Bronchial epithelial cell (primary cell): ENCODE measurements at regions not wholly inside any gene's neighbourhood (a gene's known extent, or its start where the extent isn't known, plus 50 kb on each side); places are given as distances from the start of the nearest gene placed in this dataset.

Source experiments
- DNase-seq: peaks from one replicate; pipeline ENCODE4 v3.0.0-alpha.2; 2010; ENCODE audit warnings: low read depth
- FAIRE-seq: peaks from 2 replicates; lab custom pipeline; 2011; peaks lifted over from hg19 to GRCh38; lab: Jason Lieb, UNC
- H3K27me3 ChIP-seq: 2 replicates; pipeline ENCODE4 v1.5.1; 2011; ENCODE audit warnings: low read length; ENCODE audit not compliant: control insufficient read depth, insufficient read depth
- H3K36me3 ChIP-seq: 2 replicates; pipeline ENCODE4 v1.5.1; 2011; ENCODE audit warnings: low read length; ENCODE audit not compliant: control insufficient read depth, insufficient read depth
- H3K4me3 ChIP-seq: 2 replicates; pipeline ENCODE4 v1.5.1; 2011; ENCODE audit warnings: mild to moderate bottlenecking, low read depth, low read length, control low read depth
- TF ChIP-seq, protein P1 (sequence below): IDR thresholded peaks from 2 replicates; pipeline ENCODE4 v1.5.1; 2011; ENCODE audit warnings: mild to moderate bottlenecking, moderate library complexity, low read length, control low read depth, inconsistent platforms; ENCODE audit not compliant: insufficient read depth, severe bottlenecking

DNA sequence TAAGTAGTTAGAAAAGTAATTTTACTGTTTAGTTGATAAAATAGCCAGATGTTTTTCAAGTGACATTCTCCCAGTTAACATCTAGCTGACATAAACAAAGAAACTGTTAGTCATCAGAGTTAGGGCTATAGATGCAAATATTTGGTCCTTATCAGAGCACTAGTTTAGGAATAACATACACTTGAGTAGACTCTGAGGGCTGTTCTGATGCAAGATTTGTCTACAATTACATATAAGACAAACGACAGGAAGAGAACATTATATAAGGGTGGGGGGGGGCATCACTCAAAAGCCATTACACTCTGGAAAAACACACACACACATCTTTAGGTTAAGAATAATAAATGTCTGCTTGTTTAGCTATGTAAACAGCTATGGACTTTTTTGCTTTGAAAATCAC lies 554.4 kb upstream of the LRRTM1 start:
- Histone ChIP-seq H3K4me3 (no peak overlapping the region), H3K36me3 (no peaks in the 10 kb centered on the region), H3K27me3 (no peaks in the 10 kb centered on the region)
- FAIRE-seq: no peak
- TF ChIP-seq, protein P1, sequence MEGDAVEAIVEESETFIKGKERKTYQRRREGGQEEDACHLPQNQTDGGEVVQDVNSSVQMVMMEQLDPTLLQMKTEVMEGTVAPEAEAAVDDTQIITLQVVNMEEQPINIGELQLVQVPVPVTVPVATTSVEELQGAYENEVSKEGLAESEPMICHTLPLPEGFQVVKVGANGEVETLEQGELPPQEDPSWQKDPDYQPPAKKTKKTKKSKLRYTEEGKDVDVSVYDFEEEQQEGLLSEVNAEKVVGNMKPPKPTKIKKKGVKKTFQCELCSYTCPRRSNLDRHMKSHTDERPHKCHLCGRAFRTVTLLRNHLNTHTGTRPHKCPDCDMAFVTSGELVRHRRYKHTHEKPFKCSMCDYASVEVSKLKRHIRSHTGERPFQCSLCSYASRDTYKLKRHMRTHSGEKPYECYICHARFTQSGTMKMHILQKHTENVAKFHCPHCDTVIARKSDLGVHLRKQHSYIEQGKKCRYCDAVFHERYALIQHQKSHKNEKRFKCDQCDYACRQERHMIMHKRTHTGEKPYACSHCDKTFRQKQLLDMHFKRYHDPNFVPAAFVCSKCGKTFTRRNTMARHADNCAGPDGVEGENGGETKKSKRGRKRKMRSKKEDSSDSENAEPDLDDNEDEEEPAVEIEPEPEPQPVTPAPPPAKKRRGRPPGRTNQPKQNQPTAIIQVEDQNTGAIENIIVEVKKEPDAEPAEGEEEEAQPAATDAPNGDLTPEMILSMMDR: no peak
- DNase-seq: no peak

DNA sequence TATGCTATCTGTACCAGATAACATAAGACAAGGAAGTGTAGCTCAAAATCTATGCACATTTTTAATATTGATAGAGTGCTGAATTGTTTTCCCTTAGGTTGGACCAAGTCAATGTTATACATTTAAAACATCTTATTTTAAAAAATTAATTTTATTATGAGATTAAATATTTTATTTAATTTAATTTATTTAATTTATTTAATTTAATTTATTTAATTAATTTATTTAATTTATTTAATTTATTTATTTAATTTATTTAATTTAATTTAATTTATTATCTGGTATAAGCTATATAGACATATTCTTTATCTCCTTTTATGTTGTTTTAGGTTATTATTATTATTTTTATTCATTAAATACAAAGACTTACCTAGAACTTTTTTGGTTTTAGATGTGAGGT lies 551.7 kb upstream of the LRRTM1 start:
- Histone ChIP-seq H3K36me3 (no peaks in the 10 kb centered on the region), H3K27me3 (no peaks in the 10 kb centered on the region), H3K4me3 (no peak overlapping the region)
- DNase-seq (no peak), FAIRE-seq (no peak)
- TF ChIP-seq, protein P1: no peak

DNA sequence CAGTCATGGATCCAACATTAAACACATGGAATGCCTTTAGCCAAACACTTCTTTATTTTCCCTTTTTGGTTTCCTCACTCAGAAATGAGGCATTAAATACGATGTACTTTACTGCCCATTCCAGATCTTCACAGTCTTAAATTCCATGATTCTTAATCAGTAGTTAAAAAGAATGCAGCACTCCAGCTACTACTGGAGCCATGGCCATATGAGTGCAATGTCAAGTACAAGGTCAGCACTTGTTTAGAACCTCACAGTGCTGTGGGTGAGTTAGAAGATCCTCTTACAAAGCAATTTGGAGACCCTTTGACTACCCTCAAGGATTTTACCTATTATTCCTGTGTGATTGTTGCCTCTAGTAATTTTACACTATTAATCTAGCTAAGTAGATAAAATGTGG lies 550.3 kb upstream of the LRRTM1 start:
- H3K27me3 ChIP-seq: no peaks in the 10 kb centered on the region
- TF ChIP-seq, protein P1: no peak
- FAIRE-seq (no peak), DNase-seq (no peak)
- no peaks in the 10 kb centered on the region for H3K36me3 ChIP-seq
- H3K4me3 ChIP-seq: no peak overlapping the region

DNA sequence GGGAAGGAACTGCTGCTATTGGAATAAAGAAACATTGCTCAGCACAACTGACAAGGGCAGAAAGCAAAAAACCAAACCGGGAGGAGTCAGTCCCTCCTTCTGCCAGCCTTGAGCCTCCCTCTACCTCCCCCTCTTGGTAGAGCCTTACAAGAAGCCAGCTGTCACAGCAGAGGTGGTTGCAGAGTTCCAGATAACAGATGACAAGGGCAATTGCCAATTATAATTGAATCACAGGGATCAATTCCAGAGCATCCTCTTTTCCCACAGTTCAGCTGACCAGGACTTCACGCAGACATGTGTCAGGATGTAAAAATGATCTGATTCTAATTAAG lies 548.2 kb upstream of the LRRTM1 start:
- H3K4me3 ChIP-seq: no peak overlapping the region
- FAIRE-seq (no peak), DNase-seq (no peak)
- no peaks in the 10 kb centered on the region for H3K36me3 ChIP-seq
- TF ChIP-seq, protein P1: no peak
- H3K27me3 ChIP-seq: no peaks in the 10 kb centered on the region

DNA sequence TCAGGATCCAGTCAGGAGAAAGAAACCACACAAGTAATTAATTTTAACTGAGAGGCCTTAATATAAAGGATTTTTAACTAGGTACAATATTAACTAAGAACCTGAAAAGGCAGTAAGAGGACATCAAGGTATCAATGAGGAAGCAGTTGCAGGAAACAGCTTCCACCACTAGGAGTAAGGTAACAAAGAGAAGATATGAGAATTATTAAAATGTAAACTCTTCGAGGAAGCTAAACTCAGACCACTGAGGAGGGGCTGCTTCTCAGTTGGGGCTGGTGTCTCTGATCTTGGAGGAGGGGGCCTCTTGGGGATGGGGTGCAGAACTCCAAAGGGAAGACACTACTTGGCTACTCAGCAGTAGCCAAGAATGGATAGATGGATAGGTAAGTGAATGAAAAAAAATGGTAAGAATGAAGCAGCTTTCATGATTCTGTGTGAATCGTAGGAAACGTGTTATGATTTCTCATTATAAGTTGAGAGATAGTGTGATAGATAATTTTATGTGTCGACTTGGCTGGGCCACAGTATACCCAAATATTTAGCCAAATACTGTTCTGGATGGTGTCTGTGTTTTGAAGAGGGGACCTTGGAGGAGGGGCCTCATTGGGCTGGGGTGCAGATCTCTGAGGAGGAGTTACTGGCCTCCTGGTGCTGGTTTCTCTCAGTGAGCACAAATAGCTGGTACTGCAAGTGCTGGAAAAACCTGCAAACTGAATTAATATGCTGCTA lies 547.7 kb upstream of the LRRTM1 start:
- DNase-seq (no peak), FAIRE-seq (no peak)

DNA sequence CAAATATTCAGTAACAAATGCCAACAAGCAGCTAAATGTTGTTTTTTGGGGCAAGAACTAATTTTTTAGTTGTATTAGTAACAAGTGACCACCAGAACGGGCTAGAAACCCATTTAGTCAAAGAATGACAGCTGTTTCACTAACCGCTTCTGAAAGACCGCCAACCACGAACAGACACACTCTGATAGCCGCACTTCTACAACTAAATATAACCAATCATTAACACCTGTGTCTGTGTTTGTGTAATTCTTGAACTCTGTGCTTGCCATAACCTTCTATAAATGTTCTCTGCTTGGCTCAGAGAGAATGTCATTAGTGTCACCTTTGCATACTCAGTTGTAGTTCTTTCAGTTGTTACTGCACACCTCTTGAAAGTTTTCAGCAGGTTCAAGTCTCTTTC lies 526.3 kb upstream of the LRRTM1 start:
- no peak for FAIRE-seq
- TF ChIP-seq, protein P1: no peak
- H3K36me3 ChIP-seq: no peaks in the 10 kb centered on the region
- DNase-seq: no peak
- no peak overlapping the region for H3K4me3 ChIP-seq
- no peaks in the 10 kb centered on the region for H3K27me3 ChIP-seq

More for the DNA sequence above, 547.7 kb upstream of the LRRTM1 start:
- Histone ChIP-seq H3K36me3 (no peaks in the 10 kb centered on the region), H3K4me3 (no peak overlapping the region), H3K27me3 (no peaks in the 10 kb centered on the region)
- TF ChIP-seq, protein P1: no peak
